Effector memory CD8-positive, alpha-beta T cell (primary cell): ENCODE measurements at regions not wholly inside any gene's neighbourhood (a gene's known extent, or its start where the extent isn't known, plus 50 kb on each side); places are given as distances from the start of the nearest gene placed in this dataset.

ENCODE experiments used
- ATAC-seq: fragments of 150-1000 bp; cut with Tn5 transposase; replicated peaks from 2 replicates; pipeline ENCODE4 v1.10.0; 2021; ENCODE audit warnings: mild to moderate bottlenecking, moderate library complexity
- DNase-seq, 3 experiments: peaks; one replicate each; pipeline ENCODE4 v3.0.0; 2021
- H3K27ac Mint-ChIP-seq, 2 donors: one replicate each; pipeline ENCODE4 v1.8.0; 2022; ENCODE audit warnings: mild to moderate bottlenecking in 2 of 2, mixed read lengths in 2 of 2, moderate library complexity in 2 of 2
- H3K27me3 Mint-ChIP-seq, 2 donors: one replicate each; pipeline ENCODE4 v1.8.0; 2022; ENCODE audit warnings: mixed read lengths in 2 of 2
- H3K36me3 Mint-ChIP-seq: one replicate; pipeline ENCODE4 v1.8.0; 2022; ENCODE audit warnings: mild to moderate bottlenecking, moderate library complexity, mixed read lengths; ENCODE audit not compliant: insufficient read depth
- H3K4me1 Mint-ChIP-seq, 2 donors: one replicate each; pipeline ENCODE4 v1.8.0; 2022; ENCODE audit warnings: low read depth in 2 of 2, mixed read lengths in 2 of 2
- H3K4me3 Mint-ChIP-seq, 2 donors: one replicate each; pipeline ENCODE4 v1.8.0; 2022; ENCODE audit warnings: mild to moderate bottlenecking in 2 of 2, mixed read lengths in 2 of 2, moderate library complexity in 2 of 2
- H3K9me3 Mint-ChIP-seq, 2 donors: one replicate each; pipeline ENCODE4 v1.8.0; 2022; ENCODE audit warnings: mixed read lengths in 2 of 2

- ATAC-seq (no peak), DNase-seq (no peak)
- H3K27ac Mint-ChIP-seq = no peak overlapping the region
- no peaks in the 10 kb centered on the region for H3K36me3 Mint-ChIP-seq
- peaks cover 0 to 7% of the 10 kb centered on the region in 2 donors for H3K9me3 Mint-ChIP-seq
- no peaks in the 10 kb centered on the region for H3K4me1 Mint-ChIP-seq
- no peaks in the 10 kb centered on the region for H3K27me3 Mint-ChIP-seq
- no peak overlapping the region for H3K4me3 Mint-ChIP-seq
These were observed 115.6 kb upstream of the CXCL12 start for GRCh38 chr10:44500451-44500850.

GRCh38 chr10:44506386-44506785 is 121.5 kb upstream of the CXCL12 start:
- H3K27ac Mint-ChIP-seq = no peak overlapping the region
- peaks cover 0 to 5% of the 10 kb centered on the region in 2 donors for H3K9me3 Mint-ChIP-seq
- H3K27me3 Mint-ChIP-seq = peaks cover 5 to 10% of the 10 kb centered on the region in 2 donors
- DNase-seq (no peak), ATAC-seq (no peak)
- no peaks in the 10 kb centered on the region for H3K36me3 Mint-ChIP-seq
- H3K4me3 Mint-ChIP-seq = no peak overlapping the region
- H3K4me1 Mint-ChIP-seq = no peaks in the 10 kb centered on the region

DNA sequence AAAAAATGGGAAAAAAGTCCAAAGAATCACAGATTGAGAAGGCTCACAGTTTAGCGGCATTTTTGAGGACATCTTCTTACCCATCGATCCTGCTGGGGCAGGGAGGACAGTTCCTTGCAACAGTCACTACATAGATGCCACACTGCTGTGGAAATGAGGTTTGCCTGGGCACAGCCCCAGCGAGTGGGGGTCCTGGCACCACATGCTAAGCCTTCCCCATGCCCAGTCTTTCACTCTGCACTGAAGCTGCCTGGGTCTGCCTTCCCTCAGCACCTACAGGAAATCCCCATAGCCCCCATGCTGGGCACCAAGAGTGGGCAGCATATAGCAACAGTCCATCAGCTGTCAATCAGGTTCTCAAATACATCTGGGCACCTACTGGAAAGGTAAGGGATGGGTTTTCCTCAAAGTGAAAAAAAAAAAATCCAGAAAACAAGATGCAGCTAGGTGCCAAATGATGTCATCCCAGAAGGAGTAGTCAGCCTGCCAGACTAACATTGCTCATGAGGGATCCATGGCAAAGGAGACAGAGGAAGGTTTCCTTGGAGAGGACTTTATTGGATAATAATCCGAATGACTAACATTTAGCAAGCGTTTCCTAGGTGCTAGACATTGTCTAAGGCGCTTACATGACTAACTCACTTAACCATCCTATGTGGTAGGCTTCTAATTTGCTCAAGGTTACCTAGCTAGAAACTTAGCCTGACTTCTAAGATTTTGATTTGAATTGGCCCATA is 125.7 kb upstream of the CXCL12 start:
- Mint-ChIP-seq H3K36me3 (peaks cover under 1% of the 10 kb centered on the region), H3K9me3 (no peaks in the 10 kb centered on the region), H3K27me3 (peaks cover 5 to 10% of the 10 kb centered on the region in 2 donors), H3K4me3 (no peak overlapping the region), H3K27ac (no peak overlapping the region), H3K4me1 (no peaks in the 10 kb centered on the region)
- DNase-seq = no peak
- ATAC-seq = no peak

- DNase-seq (no peak), ATAC-seq (no peak)
- no peaks in the 10 kb centered on the region for H3K4me1 Mint-ChIP-seq
- no peaks in the 10 kb centered on the region for H3K9me3 Mint-ChIP-seq
- no peak overlapping the region for H3K27ac Mint-ChIP-seq
- H3K36me3 Mint-ChIP-seq = peaks cover 2% of the 10 kb centered on the region
- H3K4me3 Mint-ChIP-seq = no peak overlapping the region
- H3K27me3 Mint-ChIP-seq = peaks cover 5 to 10% of the 10 kb centered on the region in 2 donors
These were observed 126.3 kb upstream of the CXCL12 start for GRCh38 chr10:44511166-44511565.

GRCh38 chr10:44511601-44512000 is 126.7 kb upstream of the CXCL12 start:
- Mint-ChIP-seq H3K36me3 (peaks cover 2% of the 10 kb centered on the region), H3K9me3 (no peaks in the 10 kb centered on the region), H3K27me3 (peaks cover 5 to 10% of the 10 kb centered on the region in 2 donors), H3K4me3 (no peak overlapping the region), H3K27ac (no peak overlapping the region), H3K4me1 (no peaks in the 10 kb centered on the region)
- DNase-seq (no peak), ATAC-seq (no peak)

GRCh38 chr10:44512431-44513022 is 127.6 kb upstream of the CXCL12 start:
- peaks cover 2% of the 10 kb centered on the region for H3K36me3 Mint-ChIP-seq
- H3K27ac Mint-ChIP-seq = no peak overlapping the region
- H3K9me3 Mint-ChIP-seq = no peaks in the 10 kb centered on the region
- DNase-seq (no peak), ATAC-seq (no peak)
- no peak overlapping the region for H3K4me3 Mint-ChIP-seq
- H3K27me3 Mint-ChIP-seq = peaks cover 5 to 10% of the 10 kb centered on the region in 2 donors
- no peaks in the 10 kb centered on the region for H3K4me1 Mint-ChIP-seq

DNA sequence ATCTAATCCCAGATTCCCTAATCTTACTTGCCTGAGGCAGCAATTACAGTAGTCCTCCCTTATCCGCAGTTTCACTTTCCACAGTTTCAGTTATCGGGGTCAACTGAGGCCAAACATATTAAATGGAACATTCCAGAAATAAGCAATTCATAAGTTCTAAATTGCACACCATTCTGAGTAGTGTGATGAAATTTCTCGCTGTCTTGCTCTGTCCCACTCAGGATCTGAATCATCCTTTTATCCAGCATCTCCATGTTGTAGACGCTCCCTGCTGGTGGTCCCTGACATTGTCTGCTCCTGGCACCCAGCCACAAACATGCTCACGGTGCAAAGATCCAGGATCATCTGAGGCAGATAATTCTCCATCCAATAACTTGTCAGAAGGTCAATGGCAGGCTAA is 128.7 kb upstream of the CXCL12 start:
- Mint-ChIP-seq H3K4me3 (no peak overlapping the region), H3K4me1 (no peaks in the 10 kb centered on the region), H3K9me3 (no peaks in the 10 kb centered on the region), H3K36me3 (peaks cover 2% of the 10 kb centered on the region), H3K27ac (no peak overlapping the region), H3K27me3 (peaks cover 5% of the 10 kb centered on the region in 2 donors)
- DNase-seq = no peak
- ATAC-seq = no peak

DNA sequence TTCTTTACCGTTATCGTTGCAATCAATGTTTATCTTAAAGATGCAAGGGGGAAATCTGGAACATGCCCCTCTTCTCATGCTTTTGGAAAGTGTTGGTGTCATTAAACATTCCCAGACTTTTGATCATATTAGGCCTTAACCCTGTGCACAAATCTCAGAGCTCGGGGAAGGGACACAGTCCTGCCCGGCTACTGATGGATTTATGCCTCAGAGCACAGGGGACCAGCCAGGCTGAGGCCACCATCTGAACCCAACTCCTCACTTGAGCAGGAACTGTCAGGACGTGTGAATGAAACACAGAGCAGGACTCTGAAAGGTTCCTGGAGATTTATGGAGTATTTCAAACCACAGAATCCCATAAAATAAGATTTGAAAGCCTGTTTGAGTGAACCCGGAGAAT is 132.0 kb upstream of the CXCL12 start:
- DNase-seq (no peak), ATAC-seq (no peak)
- no peak overlapping the region for H3K4me3 Mint-ChIP-seq
- H3K36me3 Mint-ChIP-seq = peaks cover 2% of the 10 kb centered on the region
- H3K27me3 Mint-ChIP-seq = no peaks in the 10 kb centered on the region
- no peaks in the 10 kb centered on the region for H3K9me3 Mint-ChIP-seq
- no peaks in the 10 kb centered on the region for H3K4me1 Mint-ChIP-seq
- no peak overlapping the region for H3K27ac Mint-ChIP-seq

GRCh38 chr10:44517635-44518034 is 132.7 kb upstream of the CXCL12 start:
- Mint-ChIP-seq H3K9me3 (no peaks in the 10 kb centered on the region), H3K27ac (no peak overlapping the region), H3K36me3 (peaks cover 2% of the 10 kb centered on the region), H3K4me3 (no peak overlapping the region), H3K27me3 (no peaks in the 10 kb centered on the region), H3K4me1 (no peaks in the 10 kb centered on the region)
- DNase-seq (no peak), ATAC-seq (no peak)

DNA sequence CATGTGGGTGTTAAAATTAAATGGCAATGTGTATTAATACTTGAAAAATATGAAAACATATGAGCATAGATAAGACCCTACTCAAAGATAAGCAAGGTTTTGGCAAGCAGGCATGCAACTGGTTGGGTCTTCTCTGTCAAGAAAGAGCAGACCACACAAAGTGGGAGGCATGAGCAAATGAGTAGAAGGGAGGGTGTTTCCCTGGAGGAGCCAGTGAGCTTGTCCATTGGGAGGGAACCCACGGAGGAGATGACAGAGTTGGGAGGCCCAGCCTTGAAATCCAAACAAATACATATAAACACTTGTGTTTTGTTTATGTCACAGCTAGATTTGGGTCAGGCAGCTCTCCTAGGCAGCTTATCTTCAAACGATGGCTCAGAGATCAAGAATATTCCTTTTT is 134.5 kb upstream of the CXCL12 start:
- Mint-ChIP-seq H3K9me3 (peaks cover 4% of the 10 kb centered on the region in 2 donors), H3K27ac (no peak overlapping the region), H3K36me3 (peaks cover 2% of the 10 kb centered on the region), H3K4me3 (no peak overlapping the region), H3K27me3 (no peaks in the 10 kb centered on the region), H3K4me1 (no peaks in the 10 kb centered on the region)
- DNase-seq (no peak), ATAC-seq (no peak)

GRCh38 chr10:44520651-44521050 is 135.8 kb upstream of the CXCL12 start:
- DNase-seq = no peak

GRCh38 chr10:44539178-44539577 is 154.3 kb upstream of the CXCL12 start:
- DNase-seq = no peak
- peaks cover 2 to 7% of the 10 kb centered on the region in 2 donors for H3K9me3 Mint-ChIP-seq
- no peak overlapping the region for H3K27ac Mint-ChIP-seq
- H3K4me1 Mint-ChIP-seq = no peaks in the 10 kb centered on the region
- ATAC-seq = no peak
- H3K36me3 Mint-ChIP-seq = no peaks in the 10 kb centered on the region
- no peak overlapping the region for H3K4me3 Mint-ChIP-seq
- no peaks in the 10 kb centered on the region for H3K27me3 Mint-ChIP-seq

More at GRCh38 chr10:44520651-44521050, 135.8 kb upstream of the CXCL12 start:
- H3K4me1 Mint-ChIP-seq = no peaks in the 10 kb centered on the region
- peaks cover 7 to 8% of the 10 kb centered on the region in 2 donors for H3K9me3 Mint-ChIP-seq
- no peak overlapping the region for H3K4me3 Mint-ChIP-seq
- H3K27ac Mint-ChIP-seq = no peak overlapping the region
- H3K36me3 Mint-ChIP-seq = peaks cover 1% of the 10 kb centered on the region
- H3K27me3 Mint-ChIP-seq = no peaks in the 10 kb centered on the region
- no peak for ATAC-seq

GRCh38 chr10:44552726-44553125 is 167.8 kb upstream of the CXCL12 start:
- no peaks in the 10 kb centered on the region for H3K36me3 Mint-ChIP-seq
- H3K4me3 Mint-ChIP-seq = no peak overlapping the region
- no peak for DNase-seq
- H3K27me3 Mint-ChIP-seq = no peaks in the 10 kb centered on the region
- no peak for ATAC-seq
- peaks cover 2 to 10% of the 10 kb centered on the region in 2 donors for H3K9me3 Mint-ChIP-seq
- H3K4me1 Mint-ChIP-seq = no peaks in the 10 kb centered on the region
- H3K27ac Mint-ChIP-seq = no peak overlapping the region

- no peaks in the 10 kb centered on the region for H3K36me3 Mint-ChIP-seq
- no peak overlapping the region for H3K27ac Mint-ChIP-seq
- H3K4me1 Mint-ChIP-seq = no peaks in the 10 kb centered on the region
- no peak for DNase-seq
- no peak for ATAC-seq
- peaks cover 0 to 10% of the 10 kb centered on the region in 2 donors for H3K9me3 Mint-ChIP-seq
- H3K27me3 Mint-ChIP-seq = no peaks in the 10 kb centered on the region
- H3K4me3 Mint-ChIP-seq = no peak overlapping the region
These were observed 172.8 kb upstream of the CXCL12 start for GRCh38 chr10:44557596-44558191.
